SK-N-SH (cell line): ENCODE measurements at regions not wholly inside any gene's neighbourhood (a gene's known extent, or its start where the extent isn't known, plus 50 kb on each side); places are given as distances from the start of the nearest gene placed in this dataset.

Experiments used
- CTCF ChIA-PET: fragments of 300-600, 350-600 bp; formaldehyde crosslinking; extraction: SDS; loops from one replicate; lab custom pipeline; 2021; lab: Yijun Ruan, JAX
- POLR2A ChIA-PET: fragments of 350-600 bp; sonication (Branson Sonifier 250); formaldehyde crosslinking; extraction: SDS; loops from one replicate; lab custom pipeline; 2020; ENCODE audit warnings: antibody characterized with exemption, inconsistent platforms; lab: Yijun Ruan, JAX
- DNase-seq: peaks from one replicate; pipeline ENCODE4 v3.0.0; 2012
- H2AFZ ChIP-seq: fragments of 200-600 bp; sonication (generic); 2 replicates; pipeline ENCODE4 v1.8.1; 2016; ENCODE audit warnings: antibody characterized with exemption, mild to moderate bottlenecking, low read depth
- H3F3A ChIP-seq: fragments of 200-600 bp; sonication (generic); replicated peaks from 2 replicates; pipeline ENCODE3; 2016; ENCODE audit warnings: antibody characterized with exemption, mild to moderate bottlenecking; ENCODE audit not compliant: insufficient read depth
- H3K27ac ChIP-seq, 2 experiments: fragments of 200-500 bp in 1 of 2; fragments of 200-600 bp in 1 of 2; sonication (Bioruptor generic) in 1 of 2; sonication (generic), shearing (Covaris generic) in 1 of 2; 2 replicates each; pipeline versions ENCODE4 v1.5.1 to v1.6.1; 2014 to 2016; ENCODE audit warnings: low read depth in 2 of 2, inconsistent platforms in 1 of 2, low read length in 1 of 2, mild to moderate bottlenecking in 1 of 2, mixed read lengths in 1 of 2
- H3K27me3 ChIP-seq: fragments of 200-600 bp; sonication (generic), shearing (Covaris generic); 2 replicates; pipeline ENCODE4 v1.6.1; 2016; ENCODE audit warnings: mixed run types; ENCODE audit not compliant: insufficient read depth
- H3K36me3 ChIP-seq, 2 experiments: fragments of 200-500 bp in 1 of 2; fragments of 200-600 bp in 1 of 2; sonication (Bioruptor generic) in 1 of 2; sonication (generic) in 1 of 2; replicated peaks in 1 of 2; 2 replicates each; pipeline versions ENCODE3 to v1.5.1; 2014 to 2016; ENCODE audit warnings: low read length in 1 of 2, mild to moderate bottlenecking in 1 of 2; ENCODE audit not compliant: insufficient read depth in 2 of 2, control insufficient read depth in 1 of 2
- H3K4me1 ChIP-seq, 2 experiments: fragments of 200-500 bp in 1 of 2; fragments of 200-600 bp in 1 of 2; sonication (Bioruptor generic) in 1 of 2; sonication (generic), shearing (Covaris generic) in 1 of 2; 2 replicates each; pipeline versions ENCODE4 v1.5.1 to v1.6.1; 2014 to 2016; ENCODE audit warnings: low read depth in 1 of 2, low read length in 1 of 2, mixed run types in 1 of 2; ENCODE audit not compliant: insufficient read depth in 2 of 2, control insufficient read depth in 1 of 2
- H3K4me2 ChIP-seq: fragments of 200-600 bp; sonication (generic), shearing (Covaris generic); 2 replicates; pipeline ENCODE4 v1.6.1; 2017; ENCODE audit warnings: mixed run types
- H3K4me3 ChIP-seq, 2 experiments: fragments of 200-500 bp in 1 of 2; fragments of 200-600 bp in 1 of 2; sonication (Bioruptor generic) in 1 of 2; sonication (generic), shearing (Covaris generic) in 1 of 2; 2 replicates each; pipeline versions ENCODE4 v1.5.1 to v1.8.1; 2014 to 2016; ENCODE audit warnings: low read depth in 2 of 2, inconsistent platforms in 1 of 2, low read length in 1 of 2, mild to moderate bottlenecking in 1 of 2, mixed read lengths in 1 of 2, moderate library complexity in 1 of 2
- H3K79me2 ChIP-seq: fragments of 200-600 bp; sonication (generic); 2 replicates; pipeline ENCODE4 v1.8.1; 2017; ENCODE audit warnings: mild to moderate bottlenecking; ENCODE audit not compliant: insufficient read depth
- H3K9ac ChIP-seq: fragments of 200-600 bp; sonication (generic); 2 replicates; pipeline ENCODE4 v1.6.1; 2017; ENCODE audit warnings: mixed run types
- H3K9me2 ChIP-seq: fragments of 200-600 bp; sonication (generic); 2 replicates; pipeline ENCODE4 v1.6.1; 2017; ENCODE audit warnings: mixed run types
- H3K9me3 ChIP-seq: fragments of 200-600 bp; sonication (generic); 2 replicates; pipeline ENCODE4 v1.6.1; 2017; ENCODE audit warnings: mixed run types, mild to moderate bottlenecking, moderate library complexity
- H4K20me1 ChIP-seq: fragments of 200-600 bp; sonication (generic); 2 replicates; pipeline ENCODE4 v1.6.1; 2017; ENCODE audit warnings: mild to moderate bottlenecking, mixed run types; ENCODE audit not compliant: insufficient read depth
- ELF1 ChIP-seq: IDR thresholded peaks from 2 replicates; pipeline ENCODE4 v1.4.0; 2012
- EZH2phosphoT487 ChIP-seq: fragments of 200-600 bp; sonication (generic); IDR thresholded peaks from 2 replicates; pipeline ENCODE4 v1.6.1; 2017; ENCODE audit warnings: low read depth, mixed run types, mild to moderate bottlenecking, antibody characterized with exemption, moderate library complexity, borderline replicate concordance
- FOSL2 ChIP-seq: IDR thresholded peaks from 2 replicates; pipeline ENCODE4 v1.4.0; 2012; ENCODE audit warnings: low read depth, mild to moderate bottlenecking, moderate library complexity, borderline replicate concordance
- GABPA ChIP-seq: IDR thresholded peaks from 2 replicates; pipeline ENCODE4 v1.4.0; 2012; ENCODE audit warnings: low read depth, mild to moderate bottlenecking
- GATA2 ChIP-seq: sonication (generic); formaldehyde crosslinking; IDR thresholded peaks from 2 replicates; pipeline ENCODE4 v1.5.0; 2020; ENCODE audit warnings: mild to moderate bottlenecking, missing genetic modification reagents
- JUND ChIP-seq: IDR thresholded peaks from 2 replicates; pipeline ENCODE4 v1.4.0; 2012
- MAX ChIP-seq: IDR thresholded peaks from 2 replicates; pipeline ENCODE4 v1.4.0; 2012; ENCODE audit warnings: low read depth
- MXI1 ChIP-seq: IDR thresholded peaks from 2 replicates; pipeline ENCODE4 v1.6.1; 2012; ENCODE audit warnings: mild to moderate bottlenecking, low read depth, low read length, improper control_type of control experiment
- NFIC ChIP-seq: IDR thresholded peaks from 2 replicates; pipeline ENCODE4 v1.4.0; 2012; ENCODE audit warnings: borderline replicate concordance
- NRF1 ChIP-seq: IDR thresholded peaks from 2 replicates; pipeline ENCODE4 v1.6.1; 2012; ENCODE audit warnings: low read depth, mild to moderate bottlenecking, low read length
- PBX3 ChIP-seq: IDR thresholded peaks from 2 replicates; pipeline ENCODE4; 2012
- POLR2AphosphoS5 ChIP-seq: IDR thresholded peaks from 2 replicates; pipeline ENCODE4 v1.6.1; 2012; ENCODE audit warnings: low read depth, low read length
- RCOR1 ChIP-seq: fragments of 150-350 bp; IDR thresholded peaks from 2 replicates; pipeline ENCODE4 v1.6.1; 2017; ENCODE audit warnings: antibody characterized with exemption, low read length
- SIN3A ChIP-seq: IDR thresholded peaks from 2 replicates; pipeline ENCODE4 v1.6.1; 2012; ENCODE audit warnings: low read depth, mild to moderate bottlenecking, low read length, moderate library complexity, borderline replicate concordance
- SMC3 ChIP-seq: IDR thresholded peaks from 2 replicates; pipeline ENCODE4 v1.6.1; 2012; ENCODE audit warnings: low read depth, low read length, improper control_type of control experiment
- USF1 ChIP-seq: IDR thresholded peaks from 2 replicates; pipeline ENCODE4 v1.4.0; 2012; ENCODE audit warnings: low read depth, borderline replicate concordance
- WGBS: methylation state at CpG from one replicate; pipeline ENCODE4 v1.1.6; 2017; ENCODE audit warnings: low lambda C conversion rate; 5-methylcytosine and 5-hydroxymethylcytosine counted together

GRCh38 chr10:32130788-32131187, 74.6 kb upstream of the KIF5B start:
- ChIA-PET POLR2A (no interaction called here), CTCF (no interaction called here)
- Histone ChIP-seq H3K9me2 (no peaks in the 10 kb centered on the region), H3K4me2 (no peak overlapping the region), H3F3A (no peaks in the 10 kb centered on the region), H3K4me1 (no peaks in the 10 kb centered on the region), H4K20me1 (no peaks in the 10 kb centered on the region), H3K9me3 (no peaks in the 10 kb centered on the region), H2AFZ (no peak overlapping the region), H3K36me3 (no peaks in the 10 kb centered on the region), H3K4me3 (no peak overlapping the region), H3K79me2 (no peaks in the 10 kb centered on the region), H3K9ac (no peak overlapping the region), H3K27ac (no peak overlapping the region), H3K27me3 (no peaks in the 10 kb centered on the region)
- WGBS, result 91% methylated on average over 2 of the region's 2 CpGs
- TF ChIP-seq NRF1 (no peak), RCOR1 (no peak), ELF1 (no peak)
- DNase-seq, result no peak

- H3F3A ChIP-seq, result no peaks in the 10 kb centered on the region
- no peak overlapping the region for H3K4me3 ChIP-seq
- H3K36me3 ChIP-seq, result no peaks in the 10 kb centered on the region
- no peak overlapping the region for H3K9ac ChIP-seq
- 67% methylated on average over 7 of the region's 7 CpGs for WGBS
- H3K27me3 ChIP-seq, result no peaks in the 10 kb centered on the region
- POLR2A ChIA-PET, result no interaction called here
- H3K79me2 ChIP-seq, result no peaks in the 10 kb centered on the region
- H3K4me1 ChIP-seq, result no peaks in the 10 kb centered on the region
- CTCF ChIA-PET, result no interaction called here
- no peak overlapping the region for H2AFZ ChIP-seq
- no peaks in the 10 kb centered on the region for H4K20me1 ChIP-seq
- TF ChIP-seq SIN3A (no peak), NFIC (no peak), RCOR1 (no peak), GATA2 (no peak), MXI1 (no peak)
- DNase-seq, result no peak
- H3K9me3 ChIP-seq, result no peaks in the 10 kb centered on the region
- no peak overlapping the region for H3K4me2 ChIP-seq
- no peaks in the 10 kb centered on the region for H3K9me2 ChIP-seq
- no peak overlapping the region for H3K27ac ChIP-seq
These were observed 68.8 kb upstream of the KIF5B start for GRCh38 chr10:32125023-32125422.

- Histone ChIP-seq H3K27ac (no peak overlapping the region), H3K9ac (no peak overlapping the region), H3K4me3 (no peak overlapping the region), H3K27me3 (no peaks in the 10 kb centered on the region), H2AFZ (no peak overlapping the region), H3F3A (no peaks in the 10 kb centered on the region), H3K4me2 (no peak overlapping the region), H3K9me3 (no peaks in the 10 kb centered on the region), H3K79me2 (no peaks in the 10 kb centered on the region), H3K9me2 (no peaks in the 10 kb centered on the region), H3K36me3 (no peaks in the 10 kb centered on the region), H3K4me1 (no peaks in the 10 kb centered on the region), H4K20me1 (no peaks in the 10 kb centered on the region)
- WGBS, result 76% methylated on average over 1 of the region's 4 CpGs
- TF ChIP-seq GABPA, result no peak
- POLR2A ChIA-PET, result no interaction called here
- no peak for DNase-seq
- CTCF ChIA-PET, result no interaction called here
These were observed 66.8 kb upstream of the KIF5B start for GRCh38 chr10:32123021-32123420.

- H3K4me3 ChIP-seq, result no peak overlapping the region
- CTCF ChIA-PET, result no interaction called here
- H2AFZ ChIP-seq, result no peak overlapping the region
- POLR2A ChIA-PET, result no interaction called here
- no peak overlapping the region for H3K27ac ChIP-seq
- H3K9me3 ChIP-seq, result no peaks in the 10 kb centered on the region
- no peaks in the 10 kb centered on the region for H3K9me2 ChIP-seq
- H3K4me2 ChIP-seq, result no peak overlapping the region
- 66% methylated on average over 2 of the region's 4 CpGs for WGBS
- no peaks in the 10 kb centered on the region for H3K36me3 ChIP-seq
- no peaks in the 10 kb centered on the region for H3K27me3 ChIP-seq
- H3K9ac ChIP-seq, result no peak overlapping the region
- TF ChIP-seq MAX, result no peak
- no peak for TF ChIP-seq EZH2phosphoT487
- TF ChIP-seq PBX3, result no peak
- TF ChIP-seq POLR2AphosphoS5, result no peak
- TF ChIP-seq SMC3, result no peak
- no peak for TF ChIP-seq FOSL2
- TF ChIP-seq USF1, result no peak
- no peak for TF ChIP-seq JUND
- H4K20me1 ChIP-seq, result no peaks in the 10 kb centered on the region
- no peak for DNase-seq
- H3F3A ChIP-seq, result no peaks in the 10 kb centered on the region
- H3K79me2 ChIP-seq, result no peaks in the 10 kb centered on the region
- H3K4me1 ChIP-seq, result no peaks in the 10 kb centered on the region
These were observed 65.4 kb upstream of the KIF5B start for GRCh38 chr10:32121648-32122047.
